Stimulated activated CD8-positive, alpha-beta memory T cell treated with anti-CD3 and anti-CD28 coated beads, Interleukin-7, amount 100 ng/mL, for 4 hours (primary cell): ENCODE measurements at regions not wholly inside any gene's neighbourhood (a gene's known extent, or its start where the extent isn't known, plus 50 kb on each side); places are given as distances from the start of the nearest gene placed in this dataset.
"Not testable (repeated sequence)": the region's sequence is repeated elsewhere in the genome, so short reads cannot be mapped to it uniquely, and the experiment has no call there.

Experiments
- DNase-seq, 2 donors: peaks; one replicate each; pipeline ENCODE4 v3.0.0-alpha.2; 2020; ENCODE audit warnings: low read depth in 2 of 2

- no peak for DNase-seq
Measured at GRCh38 chr2:144999936-145000335, 480.0 kb upstream of the ZEB2 start.

DNA sequence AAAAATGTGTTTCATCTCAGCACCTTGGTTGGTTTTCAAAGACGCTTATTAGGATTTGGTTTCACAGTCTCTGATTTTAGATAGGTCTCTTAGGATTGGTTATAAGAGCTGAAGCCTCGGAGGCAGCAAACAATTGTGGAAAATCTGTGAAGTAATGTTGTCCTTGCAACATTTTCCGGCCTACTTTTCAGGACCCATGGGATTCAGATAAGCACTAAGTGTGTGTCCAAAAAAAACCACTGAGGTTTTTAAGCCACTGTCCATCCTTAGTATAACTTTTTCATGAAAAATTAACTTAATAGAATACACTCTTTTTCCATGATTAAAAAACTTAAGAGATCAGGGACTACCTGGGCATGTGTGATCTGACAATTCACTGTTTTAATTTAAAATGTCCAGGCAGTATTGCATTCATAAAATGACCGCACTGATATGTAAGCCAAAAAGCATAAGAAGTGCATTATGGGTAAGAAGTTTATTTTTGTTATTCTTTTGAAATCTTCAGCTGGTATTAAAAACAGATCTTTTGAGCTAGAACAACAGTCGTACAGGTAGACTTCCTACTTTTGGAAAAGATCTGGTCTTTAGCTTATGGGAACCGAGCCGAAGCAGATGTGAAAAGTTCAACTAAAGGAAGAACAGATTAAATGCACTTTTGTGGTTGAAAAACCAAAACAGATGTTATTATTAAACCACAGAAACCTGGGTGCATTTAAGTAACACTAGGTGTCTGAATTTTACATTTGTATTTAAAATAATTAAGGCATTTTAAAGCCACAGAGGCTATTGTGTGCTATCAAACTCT, 479.4 kb upstream of the ZEB2 start:
- no peak for DNase-seq

DNA sequence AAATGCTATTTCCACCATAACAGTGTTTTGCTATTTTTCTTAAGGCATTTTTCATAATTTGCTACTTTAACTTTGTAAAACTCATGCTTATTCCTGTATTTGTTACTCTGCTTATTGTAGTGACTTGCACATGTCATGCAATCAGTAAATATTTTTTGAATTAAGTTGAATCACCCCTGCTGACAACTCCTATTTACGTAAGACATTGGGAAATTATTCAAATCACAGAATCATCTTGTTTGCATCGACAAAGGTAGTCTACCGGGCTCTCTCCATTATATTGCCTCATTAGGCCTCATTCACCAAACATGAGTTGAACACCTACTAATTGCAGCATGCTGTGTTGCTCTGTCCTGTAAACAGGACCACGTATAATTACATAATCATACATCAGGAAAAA, 478.5 kb upstream of the ZEB2 start:
- DNase-seq = no peak

- DNase-seq = no peak
Measured at GRCh38 chr2:144996225-144996795, 476.4 kb upstream of the ZEB2 start.

- DNase-seq = no peak
Measured at GRCh38 chr2:144995482-144995881, 475.6 kb upstream of the ZEB2 start.

GRCh38 chr2:144990661-144991060, 470.7 kb upstream of the ZEB2 start:
- no peak for DNase-seq

DNA sequence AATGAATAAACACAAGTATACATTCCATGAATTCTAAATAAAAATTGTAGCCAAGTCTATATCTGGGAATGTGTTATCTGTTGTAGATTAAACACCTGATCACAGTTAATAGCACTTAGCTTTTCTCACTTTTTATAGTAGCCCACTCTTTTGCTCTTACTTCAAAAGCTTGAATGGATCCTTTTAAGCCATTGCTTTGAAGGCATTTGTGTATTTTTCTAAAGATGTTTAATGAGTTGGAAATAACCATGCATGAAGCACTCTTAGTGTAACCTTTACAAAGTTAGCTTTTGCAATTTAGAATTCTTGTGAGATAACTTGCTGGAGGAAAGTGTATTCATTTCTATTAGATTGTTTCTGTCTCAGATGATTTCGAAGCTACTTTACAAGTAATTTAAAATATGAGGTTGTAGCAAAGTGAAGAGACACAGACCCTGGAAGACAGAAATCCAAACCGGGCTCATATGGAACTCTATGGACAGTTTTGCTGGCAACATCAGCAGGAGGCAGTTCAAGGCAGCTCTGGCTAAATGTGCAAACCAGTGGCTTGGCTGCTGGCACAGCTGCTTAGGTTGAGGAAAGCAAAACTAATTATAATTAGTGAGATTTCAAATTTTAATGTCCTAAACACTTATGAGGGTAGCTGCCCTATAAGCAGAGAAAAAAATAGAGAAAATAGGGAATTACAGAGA, 469.8 kb upstream of the ZEB2 start:
- no peak for DNase-seq

DNA sequence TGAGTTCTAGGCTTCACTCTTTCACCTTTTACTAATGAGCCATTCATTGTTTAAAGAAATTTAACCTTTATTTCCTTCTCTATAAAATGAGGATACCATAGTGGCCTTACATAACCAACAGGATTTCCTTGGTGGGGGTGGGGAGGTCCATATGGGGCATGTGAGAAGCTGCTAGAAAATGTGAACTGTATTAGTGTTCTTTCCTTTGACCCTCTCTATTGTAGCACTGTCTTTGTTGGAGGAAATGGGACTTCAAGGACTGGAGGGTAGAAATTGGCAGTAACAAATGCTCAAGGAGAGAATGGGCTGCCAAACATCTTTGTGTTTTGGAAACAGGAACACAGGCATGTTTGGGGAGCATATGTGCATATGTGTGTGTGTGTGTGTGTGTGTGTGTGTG, 468.7 kb upstream of the ZEB2 start:
- DNase-seq = no peak

GRCh38 chr2:144986691-144987090, 466.8 kb upstream of the ZEB2 start:
- no peak for DNase-seq

DNA sequence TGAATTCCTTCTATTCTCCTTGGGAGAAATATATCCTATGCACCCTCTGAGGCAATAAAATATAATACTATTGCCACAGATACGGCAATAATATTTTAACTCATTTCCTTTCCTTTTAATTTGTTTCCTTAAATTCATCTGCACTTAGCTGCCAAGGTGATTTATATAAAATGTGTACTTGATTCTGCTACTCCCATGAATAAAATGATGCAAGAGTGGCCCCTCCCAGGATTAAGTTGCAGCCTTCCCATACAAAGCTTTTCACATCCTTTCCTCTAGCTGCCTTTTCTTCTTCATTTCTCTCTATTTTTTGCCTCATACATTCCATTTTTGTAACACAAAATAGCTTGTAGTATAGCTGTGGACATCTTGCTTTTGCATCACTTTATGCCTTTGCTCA, 464.1 kb upstream of the ZEB2 start:
- no peak for DNase-seq

DNA sequence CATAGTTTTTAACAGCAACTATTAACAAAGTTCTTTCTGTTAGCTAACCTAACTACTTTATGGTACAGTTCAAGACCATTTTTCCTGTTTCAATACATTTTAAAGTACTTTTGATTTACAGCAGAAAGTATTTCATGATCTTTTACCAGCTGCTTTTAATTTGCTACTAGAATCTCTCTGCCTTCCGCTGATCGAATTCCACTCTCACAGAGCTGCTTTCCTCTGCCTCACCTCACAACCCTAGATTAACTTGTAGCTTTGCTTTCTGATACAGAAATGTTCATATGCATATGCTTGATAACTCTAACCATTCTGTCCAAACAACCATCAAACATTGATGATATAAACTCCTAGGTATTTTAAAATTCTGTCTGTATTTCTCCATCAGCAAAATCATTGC, 463.2 kb upstream of the ZEB2 start:
- no peak for DNase-seq

GRCh38 chr2:144982481-144982880, 462.6 kb upstream of the ZEB2 start:
- DNase-seq = no peak

- DNase-seq = no peak
Measured at GRCh38 chr2:144975881-144976280, 456.0 kb upstream of the ZEB2 start.

- no peak for DNase-seq
Measured at GRCh38 chr2:144972676-144973075, 452.8 kb upstream of the ZEB2 start.

DNA sequence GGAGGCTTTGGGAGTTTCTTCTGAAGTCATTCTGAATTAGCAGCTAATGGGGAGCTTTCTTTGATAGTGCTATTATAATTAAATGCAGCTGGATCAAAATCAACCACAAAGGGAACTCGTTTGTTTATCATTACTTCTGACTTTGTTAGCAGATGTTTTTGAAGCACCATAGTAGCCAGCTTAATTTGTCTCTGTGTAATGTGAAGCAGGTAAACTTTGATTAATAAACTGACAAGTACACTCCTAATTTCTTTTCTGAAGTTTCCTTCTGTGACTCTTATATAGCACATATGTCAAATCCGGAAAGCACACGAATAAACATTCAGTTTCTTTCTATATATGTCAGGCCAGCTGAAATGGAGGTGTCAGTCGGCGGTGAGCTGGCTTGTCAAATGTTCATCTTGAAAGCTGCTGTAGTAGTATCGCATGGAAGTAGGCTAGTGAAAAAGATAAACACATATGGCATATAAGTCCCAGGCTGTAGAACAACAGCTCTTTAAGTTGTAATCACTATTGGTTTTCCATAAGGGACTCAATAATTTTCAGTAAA, 451.9 kb upstream of the ZEB2 start:
- DNase-seq = no peak

- not testable (repeated sequence) for DNase-seq
Measured at GRCh38 chr2:144970410-144970809, 450.5 kb upstream of the ZEB2 start.

- DNase-seq = not testable (repeated sequence)
Measured at GRCh38 chr2:144969564-144969963, 449.6 kb upstream of the ZEB2 start.

DNA sequence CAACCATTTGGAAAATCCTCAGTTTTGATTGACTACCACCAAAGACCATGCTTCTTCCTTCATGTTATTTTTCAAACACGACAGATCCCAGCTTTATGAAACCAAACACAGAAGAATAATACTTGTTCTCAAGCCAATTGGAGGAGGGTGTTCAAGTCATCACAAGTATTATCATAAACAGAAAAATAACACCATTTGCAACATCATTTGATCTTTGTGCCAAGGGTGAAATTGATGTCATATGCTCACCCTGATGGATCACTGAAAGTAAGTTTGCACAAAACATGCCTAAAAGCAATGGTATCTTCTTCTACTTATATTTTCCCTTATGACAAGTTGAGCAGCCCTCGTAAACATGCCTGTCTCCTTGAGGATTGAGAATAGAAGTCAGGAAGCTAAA, 448.0 kb upstream of the ZEB2 start:
- no peak for DNase-seq

GRCh38 chr2:144965172-144965571, 445.3 kb upstream of the ZEB2 start:
- no peak for DNase-seq

DNA sequence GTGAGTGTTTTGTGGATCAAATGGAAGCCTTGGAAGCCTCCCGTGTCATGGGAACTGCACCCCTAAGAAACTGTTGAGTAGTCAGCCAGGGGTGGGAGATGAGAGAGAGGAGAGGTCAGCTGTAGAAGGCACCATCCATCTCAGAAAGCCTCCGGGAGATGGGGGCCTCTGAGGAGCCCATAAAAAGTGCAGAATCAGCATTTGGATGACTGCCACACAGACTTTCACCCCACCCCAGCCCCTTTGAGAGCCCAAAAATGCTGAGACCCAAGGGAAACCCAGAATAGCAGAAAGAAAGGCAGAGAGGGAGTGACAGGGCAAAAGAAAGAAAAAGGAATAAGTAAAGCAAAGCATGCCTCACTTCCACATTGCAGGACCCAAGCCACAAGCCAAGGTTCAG, 443.1 kb upstream of the ZEB2 start:
- no peak for DNase-seq

DNA sequence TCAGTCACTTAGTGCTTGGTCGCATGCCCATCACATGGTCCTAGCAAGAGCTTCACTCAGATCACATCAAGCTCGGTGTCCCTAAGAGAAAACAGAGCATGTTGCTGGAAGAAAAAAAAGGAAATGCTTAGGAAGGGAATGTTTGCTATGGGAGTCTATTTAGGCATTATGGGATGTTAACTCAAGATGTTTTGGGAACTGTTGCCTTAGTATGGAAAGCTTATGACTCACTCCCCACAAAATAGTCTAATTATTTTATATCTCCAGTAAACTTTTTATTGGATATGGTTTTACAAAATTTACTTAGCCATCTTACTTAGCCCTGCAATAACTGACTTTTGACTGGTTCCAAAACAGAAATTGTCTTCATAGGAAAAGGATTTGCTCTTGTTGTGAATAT, 439.5 kb upstream of the ZEB2 start:
- DNase-seq = no peak

GRCh38 chr2:144950899-144951560, 431.1 kb upstream of the ZEB2 start:
- DNase-seq = no peak
